HFF-Myc (cell line): ENCODE measurements at regions not wholly inside any gene's neighbourhood (a gene's known extent, or its start where the extent isn't known, plus 50 kb on each side); places are given as distances from the start of the nearest gene placed in this dataset.

Source experiments
- DNase-seq: peaks from one replicate; pipeline ENCODE4 v3.0.0-alpha.2; 2011; ENCODE audit warnings: low read depth; ENCODE audit errors: extremely low read depth
- H3K4me3 ChIP-seq: replicated peaks from 2 replicates; pipeline ENCODE4 v1.5.1; 2011; ENCODE audit warnings: low read depth, mild to moderate bottlenecking, control low read depth, low read length
- CTCF ChIP-seq: IDR thresholded peaks from 2 replicates; pipeline ENCODE4 v1.5.1; 2012; ENCODE audit warnings: mild to moderate bottlenecking, low read depth, low read length, control low read depth; ENCODE audit errors: missing control alignments

DNA sequence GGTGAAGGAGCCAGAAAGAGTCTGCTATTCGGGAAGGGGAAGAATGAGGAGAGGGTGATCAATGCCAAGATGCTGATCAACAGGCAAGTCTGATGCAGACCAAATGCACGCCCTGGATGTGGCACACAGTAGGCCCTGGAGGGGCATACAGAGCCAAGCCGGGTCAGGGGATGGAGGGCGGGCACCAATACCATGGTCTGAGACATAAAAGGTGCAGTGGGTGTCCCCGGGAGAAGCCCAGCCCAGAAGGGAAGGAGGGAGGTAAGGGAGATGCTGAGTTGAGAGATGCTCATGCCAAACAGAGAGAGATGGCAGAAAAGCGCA, 66.6 kb upstream of the ID2 start:
- no peak for TF ChIP-seq CTCF
- no peak for DNase-seq
- no peak overlapping the region for H3K4me3 ChIP-seq

DNA sequence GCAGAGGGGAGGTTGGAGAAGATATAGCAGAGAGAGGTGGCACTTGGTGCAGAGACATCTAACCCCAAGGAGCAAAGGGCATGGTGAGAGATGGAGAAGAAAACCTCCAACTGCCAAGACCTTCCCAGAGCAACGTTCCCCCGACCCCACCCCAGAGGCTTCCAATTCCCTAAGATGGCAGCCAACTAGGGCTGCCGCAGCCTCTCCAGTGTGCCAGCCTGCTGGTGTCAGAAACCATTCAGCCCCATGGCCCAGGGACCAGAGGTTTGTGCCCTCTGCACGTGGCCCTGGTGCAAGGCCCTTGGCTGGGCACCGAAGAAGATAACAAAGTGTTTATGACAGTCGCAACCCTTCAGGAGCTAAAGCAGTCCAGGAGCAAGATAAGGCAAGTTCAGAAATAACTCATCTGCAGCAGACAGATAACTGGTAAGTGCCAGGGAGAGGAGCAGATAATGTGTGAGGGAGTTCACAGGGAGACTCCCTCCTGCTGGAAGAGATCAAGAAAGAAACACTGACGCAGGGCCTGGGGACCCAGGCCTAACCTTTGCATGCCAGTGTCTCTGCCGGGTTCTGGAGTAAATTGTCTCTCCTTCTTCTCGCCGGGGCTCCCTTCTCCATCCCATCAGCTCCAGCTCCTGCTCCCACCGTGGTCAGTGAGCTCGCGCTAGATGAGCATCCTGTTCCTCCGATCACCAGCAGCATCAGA, 66.1 kb upstream of the ID2 start:
- DNase-seq, result no peak
- no peak for TF ChIP-seq CTCF
- H3K4me3 ChIP-seq, result no peak overlapping the region

DNA sequence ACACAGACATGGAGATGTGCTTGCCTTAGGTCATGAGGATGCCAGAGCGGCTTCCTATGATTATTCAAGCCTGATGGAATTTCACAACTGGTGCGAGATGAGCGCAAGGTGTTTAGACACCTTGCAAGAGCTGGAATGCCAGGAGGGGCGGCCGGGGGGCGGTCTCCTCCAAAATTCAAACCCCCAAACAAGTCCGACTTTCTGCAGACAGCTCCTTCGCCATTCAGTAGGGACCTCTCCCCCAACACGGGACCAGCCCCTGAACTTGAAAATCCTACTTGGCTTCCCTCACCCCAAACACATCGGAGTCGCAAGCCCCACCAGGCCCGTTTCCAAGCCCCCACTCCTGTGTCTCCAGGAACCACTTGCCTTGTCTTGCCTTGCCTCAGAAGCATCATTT, 64.8 kb upstream of the ID2 start:
- no peak overlapping the region for H3K4me3 ChIP-seq
- TF ChIP-seq CTCF, result no peak
- DNase-seq, result no peak

GRCh38 chr2:8617590-8617989, 64.3 kb upstream of the ID2 start:
- DNase-seq, result no peak
- TF ChIP-seq CTCF, result no peak
- H3K4me3 ChIP-seq, result no peak overlapping the region

GRCh38 chr2:8619071-8619470, 62.8 kb upstream of the ID2 start:
- no peak overlapping the region for H3K4me3 ChIP-seq
- DNase-seq, result no peak
- TF ChIP-seq CTCF, result no peak

DNA sequence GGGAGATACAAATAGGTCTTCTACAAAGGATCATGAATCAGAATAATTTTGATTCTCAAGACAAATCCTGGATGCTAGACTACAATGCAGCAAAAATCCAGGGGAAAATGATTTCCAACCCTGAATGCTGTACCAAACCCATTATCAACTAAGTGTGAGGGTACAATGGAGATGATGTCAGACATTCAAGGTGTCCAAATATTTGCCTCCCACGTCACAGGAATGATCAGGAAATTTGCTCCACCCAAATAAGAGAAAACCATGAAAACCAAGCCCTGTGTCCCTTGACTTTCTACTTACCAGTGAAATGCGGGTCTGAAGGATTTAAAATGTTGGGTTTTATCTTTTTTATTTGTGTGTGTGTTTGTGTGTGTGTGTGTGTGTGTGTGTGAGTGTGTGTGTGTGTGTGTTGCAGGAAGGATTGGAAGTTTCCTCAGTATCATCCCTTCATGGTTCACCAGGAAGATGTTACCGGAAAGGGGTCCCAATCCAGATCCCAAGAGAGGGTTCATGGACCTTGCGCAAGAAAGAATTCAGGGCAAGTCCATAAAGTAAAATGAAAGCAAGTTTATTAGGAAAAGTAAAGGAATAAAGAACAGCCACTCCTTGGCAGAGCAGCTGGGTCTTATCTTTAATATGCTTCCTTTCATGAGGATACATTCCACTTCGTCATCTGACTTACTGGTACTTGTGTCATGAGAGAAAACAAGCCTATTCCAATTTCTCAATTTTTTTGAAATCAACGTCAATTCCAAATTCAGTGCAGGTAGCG, 61.1 kb upstream of the ID2 start:
- TF ChIP-seq CTCF, result no peak
- no peak for DNase-seq
- no peak overlapping the region for H3K4me3 ChIP-seq
